GM18517 (cell line): ENCODE measurements at regions not wholly inside any gene's neighbourhood (a gene's known extent, or its start where the extent isn't known, plus 50 kb on each side); places are given as distances from the start of the nearest gene placed in this dataset.

Experiments used
- ATAC-seq: cut with Tn5 transposase; IDR thresholded peaks from one replicate; pipeline ENCODE4 v1.9.1; 2021; ENCODE audit warnings: mild to moderate bottlenecking, moderate library complexity; ENCODE audit not compliant: unreplicated experiment

DNA sequence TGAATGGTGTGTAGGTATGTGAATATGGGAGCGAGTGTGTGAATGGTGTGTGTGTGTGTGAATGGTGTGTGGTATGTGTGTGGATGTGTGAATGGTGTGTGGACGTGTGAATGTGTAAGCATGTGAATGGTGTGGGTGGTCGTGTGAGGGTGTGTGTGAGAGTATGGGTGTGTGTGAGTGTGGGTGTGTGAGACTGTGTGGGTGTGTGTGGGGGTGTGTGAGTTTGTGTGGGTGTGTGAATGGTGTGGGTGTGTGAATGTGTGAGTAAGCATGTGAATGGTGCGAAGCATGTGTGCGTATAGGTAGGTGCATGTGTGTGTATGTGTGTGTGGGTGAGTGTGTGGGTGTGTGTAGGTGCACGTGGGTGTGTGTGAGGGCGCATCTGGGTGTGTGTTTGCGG is 160.7 kb upstream of the COBL start:
- ATAC-seq = no peak

DNA sequence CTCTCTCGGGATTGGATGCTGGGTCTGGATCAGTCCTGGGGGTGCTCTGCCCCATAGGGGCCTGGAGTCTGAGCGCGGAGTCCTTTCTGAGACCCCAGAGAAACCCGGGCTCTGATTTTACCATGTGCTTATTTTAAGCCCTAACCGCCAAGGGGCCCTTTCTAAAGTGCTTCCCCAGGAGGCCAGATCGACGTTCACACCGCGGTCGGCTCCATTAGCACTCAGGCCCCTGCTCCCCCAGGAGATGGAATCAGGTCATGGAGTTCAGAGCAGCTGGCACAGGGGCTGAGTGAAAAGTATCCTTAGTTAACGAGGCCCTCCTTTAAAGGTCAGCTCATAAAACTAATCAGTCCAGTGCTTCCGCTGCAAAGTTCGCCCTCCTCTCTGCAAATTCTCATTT is 159.4 kb upstream of the COBL start:
- no peak for ATAC-seq

DNA sequence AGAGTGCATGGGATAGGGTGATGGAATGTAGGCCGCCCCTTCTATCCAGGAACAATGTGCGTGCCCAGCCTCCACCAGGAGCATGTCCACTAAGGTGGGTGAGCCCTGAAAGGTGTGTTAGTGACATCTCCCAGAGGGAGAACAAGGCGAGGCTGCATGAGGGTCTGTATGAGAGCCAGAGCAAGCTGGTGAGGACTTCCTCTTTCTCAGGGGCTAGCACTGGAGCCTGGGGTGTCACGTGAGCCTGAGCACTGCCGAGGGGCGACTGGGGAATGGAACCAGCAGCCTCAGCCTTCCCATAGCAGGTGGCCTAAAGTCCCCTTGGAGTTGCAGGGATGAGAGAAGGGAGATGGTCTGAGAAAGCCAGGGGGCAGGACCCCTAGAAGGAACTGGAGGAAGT is 156.3 kb upstream of the COBL start:
- no peak for ATAC-seq

- no peak for ATAC-seq
Observed at GRCh38 chr7:51471981-51472296, 155.3 kb upstream of the COBL start.

DNA sequence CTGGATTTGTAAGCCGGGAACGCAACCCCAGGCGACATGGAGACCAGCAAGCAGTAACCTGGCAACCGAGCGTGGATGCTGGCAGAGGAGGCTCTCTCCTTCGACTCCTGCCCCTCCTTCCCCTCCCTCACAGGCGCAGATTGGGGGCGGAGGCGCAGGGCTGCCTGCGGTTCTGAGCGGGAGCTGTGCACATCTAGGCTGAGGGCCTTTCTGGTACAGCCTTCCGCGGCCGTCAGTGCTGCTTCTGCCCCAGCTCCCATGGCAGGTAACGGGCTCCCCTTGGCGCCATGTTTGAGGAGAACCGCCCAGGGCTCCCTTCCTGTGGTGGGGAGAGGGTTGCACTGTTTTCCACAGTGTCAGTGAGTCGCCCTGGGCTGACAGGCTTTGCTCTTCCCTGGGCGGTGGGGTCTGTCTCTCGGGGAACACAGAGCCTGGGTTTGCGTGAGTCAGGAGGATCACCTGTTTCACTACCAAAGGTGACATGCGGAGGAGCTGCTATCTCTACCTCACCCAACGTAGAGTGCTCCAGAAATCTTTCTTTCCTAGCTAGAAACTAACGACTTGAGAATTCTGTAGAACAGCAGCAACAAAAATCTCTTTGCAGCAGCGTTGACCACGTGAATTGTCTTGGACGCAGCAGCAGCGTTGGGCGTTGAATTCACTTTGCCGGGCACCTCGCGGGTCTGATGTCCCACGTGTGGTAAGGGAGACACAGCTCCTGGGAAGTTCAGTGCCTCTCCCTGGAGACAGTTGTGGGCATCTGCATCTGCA is 154.8 kb upstream of the COBL start:
- ATAC-seq = no peak

DNA sequence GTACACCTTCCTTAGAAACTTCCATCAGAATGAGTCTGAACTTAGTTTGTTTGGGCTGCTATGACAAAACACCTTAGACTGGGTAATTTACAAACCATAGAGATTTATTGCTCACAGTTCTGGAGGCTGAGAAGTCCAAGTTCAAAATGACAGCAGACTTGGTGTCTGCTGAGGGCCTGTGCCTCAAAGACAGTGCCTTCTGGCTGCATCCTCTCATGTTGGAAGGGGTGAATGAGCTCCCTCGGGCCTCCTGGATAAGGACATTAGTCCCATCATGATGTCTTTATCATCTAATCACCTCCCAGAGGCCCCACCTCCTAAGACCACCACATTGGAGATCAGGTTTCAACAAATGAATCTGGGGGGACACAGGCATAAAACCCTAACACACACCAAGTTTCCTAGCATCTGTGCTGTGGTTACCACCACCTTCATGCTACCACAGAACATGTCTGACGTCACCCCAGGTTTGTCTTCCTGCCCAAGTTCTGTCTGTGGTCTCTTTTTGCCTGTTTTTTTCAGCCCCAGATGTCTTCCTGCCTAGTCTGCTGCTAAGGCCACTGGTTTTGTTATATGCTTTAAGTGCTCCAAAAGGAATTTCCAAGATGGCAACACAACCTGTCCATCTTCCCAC is 150.9 kb upstream of the COBL start:
- no peak for ATAC-seq

DNA sequence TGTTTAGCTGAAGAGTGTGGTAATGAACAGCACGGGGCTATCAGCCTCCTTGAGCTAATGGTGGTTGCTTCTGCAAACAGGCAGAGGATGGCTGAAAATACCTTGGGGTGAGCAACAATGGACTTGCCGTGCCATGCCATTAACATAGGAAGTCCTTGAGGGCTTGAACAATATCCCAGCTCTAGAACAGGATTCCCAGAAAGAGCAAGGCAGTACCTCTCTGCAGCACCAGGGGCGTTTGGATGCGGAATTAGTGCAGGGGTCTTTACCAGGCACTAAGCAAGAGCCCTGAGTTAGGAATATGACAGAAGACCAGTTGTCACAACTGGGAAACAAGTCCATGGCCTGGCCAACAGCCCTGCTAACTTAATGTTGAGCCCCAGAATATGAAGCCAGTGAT is 143.2 kb upstream of the COBL start:
- no peak for ATAC-seq

DNA sequence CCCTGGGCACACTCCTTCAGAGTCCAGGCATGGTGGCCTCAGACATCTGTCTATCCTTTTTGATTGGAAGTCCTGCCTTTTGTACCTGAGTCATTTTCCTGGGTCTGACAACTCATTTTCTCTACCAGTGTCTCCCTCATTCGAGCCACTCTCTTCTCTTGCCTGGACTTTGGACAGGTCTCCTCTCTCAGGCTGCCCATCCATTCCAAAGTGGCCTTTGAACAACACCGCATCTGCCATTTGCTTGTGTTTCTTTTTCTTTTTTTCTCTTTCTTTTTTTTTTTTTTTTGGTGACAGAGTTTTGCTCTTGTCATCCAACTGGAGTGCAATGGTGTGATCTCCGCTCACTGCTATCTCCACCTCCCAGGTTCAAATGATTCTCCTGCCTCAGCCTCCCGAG is 142.1 kb upstream of the COBL start:
- no peak for ATAC-seq

DNA sequence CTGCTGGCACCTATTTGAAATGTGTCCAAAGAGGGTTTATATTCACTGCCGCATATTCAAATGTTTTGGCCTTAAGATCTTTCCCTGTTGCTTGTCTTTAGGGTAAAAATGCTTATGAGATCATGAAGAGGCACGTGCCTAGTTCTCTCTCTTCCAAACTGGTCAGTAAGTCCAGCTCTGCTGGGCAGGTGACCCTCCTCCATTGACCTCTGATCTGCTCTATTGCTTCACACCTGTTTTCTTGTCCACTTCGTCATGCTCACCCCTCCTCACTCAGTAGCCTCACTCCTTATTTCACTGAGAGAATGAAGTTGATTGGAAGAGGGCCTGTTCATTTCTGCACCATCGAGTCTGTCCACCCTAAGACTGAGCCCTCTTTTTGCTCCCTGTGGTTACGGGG is 140.5 kb upstream of the COBL start:
- ATAC-seq = no peak

DNA sequence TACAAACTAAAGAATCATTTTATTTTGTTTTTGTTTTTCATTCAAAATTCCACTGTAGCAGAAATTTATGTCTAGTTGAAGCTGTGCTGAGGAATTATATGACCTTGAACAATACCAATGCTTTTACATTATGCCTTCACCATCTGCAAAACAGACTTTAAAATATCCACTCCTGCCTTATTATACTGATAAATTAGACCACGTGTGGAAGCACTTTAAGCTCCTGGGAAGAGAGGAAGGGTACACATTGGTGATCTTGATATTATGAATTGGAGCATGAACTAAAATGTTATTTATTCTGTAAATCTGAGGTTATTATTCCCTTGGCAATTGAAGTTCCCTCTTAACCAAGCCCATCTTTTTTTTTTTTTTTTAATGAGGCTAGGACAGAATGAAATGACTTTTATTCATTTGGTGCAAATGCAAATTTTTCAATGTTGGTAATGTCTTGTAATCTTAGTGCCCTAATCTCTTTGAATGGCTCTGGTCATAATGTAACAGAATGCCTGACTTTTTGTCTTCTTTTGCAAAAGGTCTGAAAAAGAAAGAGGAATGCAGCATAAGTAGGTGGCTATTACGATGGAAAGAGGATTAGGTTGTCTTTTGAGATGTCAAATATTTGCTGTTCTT is 139.9 kb upstream of the COBL start:
- ATAC-seq = no peak

DNA sequence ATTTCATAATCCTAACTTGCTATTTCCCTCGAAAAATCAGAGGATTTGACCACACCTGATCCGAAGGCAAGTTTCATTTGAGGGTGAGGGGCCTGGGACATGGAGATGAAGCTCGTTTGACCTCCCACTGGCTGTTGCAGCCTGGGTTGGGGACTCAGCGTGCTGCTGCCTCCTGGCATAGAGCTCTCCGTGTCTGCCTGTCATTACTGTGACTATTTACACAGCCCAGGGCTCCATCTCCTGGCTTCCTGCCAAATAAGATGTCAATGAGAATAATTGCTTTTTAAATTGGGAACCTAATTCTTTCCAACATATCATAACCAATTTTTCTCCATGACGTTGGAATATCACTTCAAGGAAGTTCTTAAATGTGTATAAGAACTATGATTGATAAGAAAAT is 139.3 kb upstream of the COBL start:
- no peak for ATAC-seq

DNA sequence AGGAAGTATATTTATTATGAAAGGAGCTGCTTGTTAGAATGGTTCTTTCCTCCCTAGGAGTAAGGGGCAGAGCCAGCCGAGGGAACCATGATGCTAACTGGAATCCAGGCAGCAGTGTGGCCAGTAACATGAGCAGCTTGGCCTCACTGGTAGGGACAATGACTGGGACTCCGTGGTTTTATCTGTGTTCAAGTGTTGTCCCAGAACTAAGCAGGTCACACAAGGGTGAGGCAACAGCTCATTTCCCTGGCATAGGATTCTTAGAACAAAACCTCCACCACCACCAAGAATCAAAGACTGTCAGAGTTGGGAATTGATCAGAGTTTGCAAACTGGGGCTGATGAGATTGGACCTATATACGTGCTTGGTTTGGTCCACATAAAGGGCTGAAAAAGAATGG is 138.9 kb upstream of the COBL start:
- no peak for ATAC-seq

DNA sequence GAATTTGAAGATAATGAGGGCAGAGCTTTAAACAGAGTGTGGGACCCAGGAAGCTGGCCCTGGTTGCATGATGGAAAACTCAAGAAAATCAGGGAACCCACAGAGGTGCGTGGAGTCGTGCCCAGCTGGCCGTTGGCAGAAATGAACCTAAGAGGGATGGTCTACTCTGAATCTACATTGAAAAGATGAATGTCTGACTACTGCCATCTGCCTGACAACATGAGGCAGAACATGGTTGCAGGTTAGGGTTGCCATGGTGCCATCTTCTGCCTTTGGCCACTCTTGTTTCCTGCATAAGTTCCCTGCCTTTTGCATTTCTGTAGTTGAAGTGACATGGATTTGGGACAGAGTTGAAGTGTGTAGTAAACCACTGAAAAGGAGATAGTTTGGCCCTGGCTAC is 138.5 kb upstream of the COBL start:
- ATAC-seq = no peak

- ATAC-seq = no peak
Observed at GRCh38 chr7:51452694-51453093, 136.1 kb upstream of the COBL start.

DNA sequence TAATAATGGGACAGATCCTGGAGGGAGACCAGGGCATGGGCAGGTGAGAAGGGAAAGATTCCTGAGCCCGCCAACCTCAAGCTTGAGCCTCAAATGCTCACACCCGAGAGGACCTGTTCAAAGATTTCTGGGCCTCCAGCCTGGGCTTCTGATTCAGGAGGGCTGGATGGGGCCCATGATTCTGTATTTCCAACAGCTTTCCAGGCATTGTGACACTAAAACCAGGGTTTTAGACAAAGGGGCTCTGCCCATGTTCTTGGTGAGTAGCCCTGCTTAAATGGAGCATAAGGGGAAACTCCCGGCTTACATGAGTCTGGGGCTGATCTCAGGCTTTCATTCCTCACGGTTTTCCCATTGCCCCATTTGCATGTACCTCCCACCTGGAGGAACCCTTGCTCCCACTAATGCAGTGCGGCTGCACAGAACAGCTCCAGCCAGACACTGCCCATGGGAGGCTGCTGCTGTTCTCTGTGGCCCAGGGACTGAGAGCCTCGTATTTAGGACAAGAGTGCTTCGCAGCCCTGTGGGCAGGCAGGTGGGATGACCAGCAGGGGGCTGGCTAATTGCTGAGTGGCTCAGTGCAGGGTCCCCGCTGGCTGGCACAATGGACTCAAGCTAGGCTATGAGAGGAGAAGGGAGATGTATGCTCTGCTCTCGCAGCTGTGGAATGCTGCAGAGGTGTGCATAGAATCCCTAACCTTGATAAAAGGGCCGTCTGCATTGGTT is 135.3 kb upstream of the COBL start:
- no peak for ATAC-seq

DNA sequence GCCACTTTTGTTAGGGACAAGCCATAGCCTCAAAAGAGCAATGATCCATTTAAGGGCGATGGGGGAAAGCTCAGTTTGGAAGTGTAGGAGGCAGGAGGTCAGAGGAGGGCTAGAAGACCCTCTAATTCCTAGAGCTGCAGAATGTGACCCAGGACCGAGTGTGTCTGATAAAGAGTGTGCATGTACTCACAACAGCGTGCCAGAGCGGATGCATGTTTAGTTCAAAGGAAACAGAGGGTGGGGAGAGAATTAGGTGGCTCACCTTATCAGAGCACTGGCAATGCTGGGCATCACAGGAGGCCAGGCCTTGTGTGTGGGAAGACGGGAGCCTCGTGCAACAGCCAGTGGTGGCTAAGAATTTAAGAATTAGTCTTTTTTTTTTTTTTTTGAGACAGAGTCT is 133.9 kb upstream of the COBL start:
- no peak for ATAC-seq

GRCh38 chr7:51446785-51447184 is 130.2 kb upstream of the COBL start:
- no peak for ATAC-seq

GRCh38 chr7:51446356-51446755 is 129.7 kb upstream of the COBL start:
- ATAC-seq = no peak

DNA sequence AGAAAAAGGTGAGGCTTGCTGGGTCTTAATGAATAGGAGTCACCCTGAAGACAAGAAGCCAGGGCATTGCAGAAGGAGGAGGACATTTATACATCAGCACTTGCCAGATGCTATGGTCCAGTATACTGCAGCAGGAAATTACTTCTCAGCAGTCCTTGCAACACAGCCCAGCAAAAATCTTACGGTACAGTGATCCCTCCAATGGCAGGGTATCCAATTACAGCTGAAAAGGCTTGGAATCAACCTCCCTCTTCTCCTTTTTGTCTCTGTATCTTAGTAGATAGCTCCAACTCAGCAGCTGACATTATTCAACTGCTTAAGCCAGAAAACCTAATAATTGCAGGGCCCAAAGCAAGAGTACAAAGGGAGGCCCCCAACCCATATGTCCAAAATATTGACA is 128.3 kb upstream of the COBL start:
- no peak for ATAC-seq

DNA sequence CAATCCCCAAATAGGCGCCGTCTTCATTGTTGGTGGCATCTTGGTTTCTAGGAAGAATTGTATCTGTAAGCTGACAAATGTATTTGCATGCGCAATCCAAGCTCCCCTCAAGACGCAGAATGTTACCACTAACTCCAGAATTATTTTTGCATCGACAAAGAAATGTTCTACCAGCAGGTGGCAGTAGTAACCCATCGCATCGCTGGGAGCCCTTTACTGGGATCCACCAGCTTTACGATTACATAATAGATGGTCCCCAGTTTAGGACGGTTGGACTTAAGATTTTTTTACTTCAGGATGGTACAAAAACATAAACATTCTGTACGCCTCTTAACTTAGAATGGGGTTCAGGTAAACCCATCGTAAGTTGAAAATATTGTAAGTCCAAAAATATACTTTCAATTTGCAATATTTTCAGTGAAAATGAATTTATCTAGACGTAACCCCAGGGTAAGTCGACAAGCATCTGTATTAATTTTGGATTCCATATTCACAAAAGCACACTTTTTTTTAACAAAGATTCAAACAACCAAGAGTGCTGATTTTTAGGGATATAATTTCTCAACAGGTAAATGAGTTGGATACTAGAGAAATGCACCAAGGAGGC is 114.0 kb upstream of the COBL start:
- peak; percentile 71 for ATAC-seq

GRCh38 chr7:51428217-51428887 is 111.7 kb upstream of the COBL start:
- ATAC-seq = no peak
